Heart right ventricle (tissue), 16 donors: ENCODE measurements at regions not wholly inside any gene's neighbourhood (a gene's known extent, or its start where the extent isn't known, plus 50 kb on each side); places are given as distances from the start of the nearest gene placed in this dataset.
"Not testable (repeated sequence)": the region's sequence is repeated elsewhere in the genome, so short reads cannot be mapped to it uniquely, and the experiment has no call there.

Source experiments
- ATAC-seq, 8 donors: fragments of 200-7000 bp; cut with Tn5 transposase; one replicate each; pipeline ENCODE4 v1.9.1; 2020; ENCODE audit warnings: mild to moderate bottlenecking in 8 of 8, moderate library complexity in 8 of 8, moderate number of reproducible peaks in 1 of 8
- DNase-seq, 2 donors: peaks; one replicate each; pipeline ENCODE4 v3.0.0-alpha.2; 2020
- H3K27ac ChIP-seq, 10 donors: fragments of 200-600 bp; sonication (generic) in 2 of 10; one replicate each; pipeline versions ENCODE4 v1.5.0 to v1.8.0; 2020 to 2022; ENCODE audit warnings: mild to moderate bottlenecking in 3 of 10
- H3K27me3 ChIP-seq, 7 donors: fragments of 200-600 bp; one replicate each; pipeline ENCODE4 v1.8.0; 2021 to 2022; ENCODE audit warnings: mild to moderate bottlenecking in 2 of 7
- H3K36me3 ChIP-seq, 9 donors: fragments of 200-600 bp; sonication (generic) in 1 of 9; one replicate each; pipeline versions ENCODE4 v1.5.0 to v1.8.0; 2020 to 2022; ENCODE audit warnings: mild to moderate bottlenecking in 2 of 9
- H3K4me1 ChIP-seq, 9 donors: fragments of 200-600 bp; sonication (generic) in 1 of 9; one replicate each; pipeline versions ENCODE4 v1.5.0 to v1.8.0; 2020 to 2022; ENCODE audit warnings: mild to moderate bottlenecking in 4 of 9
- H3K4me3 ChIP-seq, 10 donors: fragments of 200-600 bp; sonication (generic) in 2 of 10; one replicate each; pipeline versions ENCODE4 v1.5.0 to v1.8.0; 2020 to 2022; ENCODE audit warnings: mild to moderate bottlenecking in 7 of 10, moderate library complexity in 2 of 10
- H3K9me3 ChIP-seq, 11 donors: fragments of 200-600 bp in 10 of 11; sonication (generic) in 2 of 11; one replicate each; pipeline versions ENCODE4 v1.5.0 to v1.8.0; 2013 to 2022; ENCODE audit warnings: mild to moderate bottlenecking in 2 of 11, control low read depth in 1 of 11, moderate library complexity in 1 of 11
- CTCF ChIP-seq, 9 donors: fragments of 200-600 bp; sonication (generic) in 2 of 9; IDR thresholded peaks; one replicate each; pipeline versions ENCODE4 v1.5.0 to v1.8.0; 2021 to 2022; ENCODE audit warnings: antibody characterized with exemption in 9 of 9, mild to moderate bottlenecking in 5 of 9, moderate library complexity in 1 of 9
- WGBS, 2 donors: extraction: QIAGEN DNeasy Blood & Tissue Kit; methylation state at CpG; one replicate each; pipeline ENCODE4 v1.1.7; 2013; ENCODE audit warnings: inconsistent platforms in 1 of 2; 5-methylcytosine and 5-hydroxymethylcytosine counted together
- intact Hi-C, 10 donors: fragments of 100-400 bp; cut with DNase I; formaldehyde crosslinking; loops; one replicate each; pipeline versions ENCODE4 v1.11.1 to v1.14.2; 2022
- donor health status: Arrhythmogenic right ventricular cardiomyopathy.
- donor health status: ischemic (EF 13 %, LVEDD 7.1; RV severe dilation, severe dysfunction).
- donor health status: healthy with polysubstance abuse.
- donor health status: DM: no; HTN: yes; CAD: no.
- donor health status: DM: no; HTN: no; CAD: no.
- donor health status: ischemic (EF 25% LVEDD 6.9; RV normal size, moderate dysfunction).
- donor health status: ischemic (EF 25% LVEDD 5.7; RV mildly dilated, moderate dysfunction).
- donor health status: healthy.
- donor health status: DM: yes; HTN: yes; CAD: no.
- donor health status: Ischemic cardiomyopathy.
- donor health status: ischemic (EF 35%, LVEDD 5.7; RV mildly dilated, moderate dysfunction).
- donor health status: nonischemic (EF 11% LVEDD 7.7; RV severe dilation, severe dysfunction).
- donor health status: DM: yes; HTN: yes; CAD: no.
- donor health status: PGD.
- donor health status: ischemic (EF 29% LVEDD 5.4; RV normal size, mild dysfunction).
- donor health status: nonischemic (EF 23%, LVEDD 6.1; RV moderate dilation, normal function).

- Histone ChIP-seq H3K27me3 (peaks cover 0 to 27% (median 0%) of the 10 kb centered on the region in 7 donors), H3K4me3 (no peak overlapping the region), H3K4me1 (no peaks in the 10 kb centered on the region), H3K36me3 (no peaks in the 10 kb centered on the region), H3K27ac (no peak overlapping the region), H3K9me3 (no peaks in the 10 kb centered on the region)
- TF ChIP-seq CTCF (IDR thresholded peaks at IDR 0.05): no peak
- intact Hi-C loops: no loop called here
- ATAC-seq (no peak), DNase-seq (no peak)
- 26% methylated on average over 1 of the region's 1 CpG for WGBS, 2 donors
Measured at GRCh38 chr12:85425349-85425612, 145.3 kb downstream of the ALX1 start.

GRCh38 chr12:85425926-85426325 is 145.9 kb downstream of the ALX1 start:
- TF ChIP-seq CTCF (IDR thresholded peaks at IDR 0.05): no peak
- ATAC-seq (no peak), DNase-seq (no peak)
- Histone ChIP-seq H3K36me3 (no peaks in the 10 kb centered on the region), H3K9me3 (no peaks in the 10 kb centered on the region), H3K27me3 (peaks cover 0 to 27% (median 0%) of the 10 kb centered on the region in 7 donors), H3K4me3 (no peak overlapping the region), H3K27ac (no peak overlapping the region), H3K4me1 (no peaks in the 10 kb centered on the region)
- intact Hi-C loops: no loop called here
- WGBS, 2 donors: 67 to 69% methylated on average over 4 of the region's 4 CpGs

GRCh38 chr12:85433148-85433547 is 153.1 kb downstream of the ALX1 start:
- H3K36me3 ChIP-seq, ATAC-seq, H3K27ac ChIP-seq, H3K4me3 ChIP-seq, DNase-seq, intact Hi-C loops, H3K27me3 ChIP-seq, H3K9me3 ChIP-seq, H3K4me1 ChIP-seq: not testable (repeated sequence)

- H3K27ac ChIP-seq: no peak overlapping the region
- 42 to 52% methylated on average over 1 of the region's 1 CpG for WGBS, 2 donors
- no peak overlapping the region for H3K4me3 ChIP-seq
- no peak for ATAC-seq
- no peak for DNase-seq
- H3K27me3 ChIP-seq: peaks cover 0 to 12% (median 0%) of the 10 kb centered on the region in 7 donors
- H3K9me3 ChIP-seq: peaks cover 0 to 11% (median 0%) of the 10 kb centered on the region in 11 donors
- no peak for TF ChIP-seq CTCF (IDR thresholded peaks at IDR 0.05)
- intact Hi-C loops: loop anchor here in 2 of 10 donors (10.0 kb wide), 2 partner anchors 355 to 365 kb away; no protein-coding TSS in a partner anchor
- H3K36me3 ChIP-seq: no peaks in the 10 kb centered on the region
- no peaks in the 10 kb centered on the region for H3K4me1 ChIP-seq
Measured at GRCh38 chr12:85440271-85440670, 160.3 kb downstream of the ALX1 start.

- no peak for TF ChIP-seq CTCF (IDR thresholded peaks at IDR 0.05)
- H3K27ac ChIP-seq: no peak overlapping the region
- H3K36me3 ChIP-seq: no peaks in the 10 kb centered on the region
- peaks cover 0 to 11% (median 0%) of the 10 kb centered on the region in 11 donors for H3K9me3 ChIP-seq
- no peak overlapping the region for H3K4me3 ChIP-seq
- ATAC-seq (no peak), DNase-seq (no peak)
- no peaks in the 10 kb centered on the region for H3K4me1 ChIP-seq
- H3K27me3 ChIP-seq: peaks cover 0 to 19% (median 0%) of the 10 kb centered on the region in 7 donors
- intact Hi-C loops: loop anchor here in 2 of 10 donors (10.0 kb wide), 2 partner anchors 356 to 366 kb away; no protein-coding TSS in a partner anchor
- 65 to 73% methylated on average over 3 of the region's 3 CpGs for WGBS, 2 donors
Measured at GRCh38 chr12:85441025-85441424, 161.0 kb downstream of the ALX1 start.
